ENCODE measurements at regions not wholly inside any gene's neighbourhood (a gene's known extent, or its start where the extent isn't known, plus 50 kb on each side); places are given as distances from the start of the nearest gene placed in this dataset.

DNA sequence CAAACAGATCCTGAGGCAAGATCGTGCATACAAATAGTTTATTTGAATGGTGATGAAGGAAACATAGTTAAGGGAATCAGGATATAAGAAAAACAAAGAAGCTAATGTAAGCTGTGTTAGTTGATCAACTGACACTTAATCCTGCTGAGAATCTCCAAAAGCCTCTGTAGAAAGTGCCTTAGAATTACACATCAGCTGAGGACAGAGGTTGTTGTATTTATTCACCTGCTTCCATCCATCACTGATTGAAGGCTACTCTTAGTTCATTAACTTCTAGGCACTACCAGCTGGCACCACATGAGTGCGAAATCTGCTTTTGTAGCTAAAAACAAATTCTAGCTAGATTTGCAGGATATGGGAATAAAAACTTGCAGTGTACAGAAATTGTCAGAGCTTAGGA is 1082.0 kb upstream of the CNTN5 start:
- H3K9me3 ChIP-seq (ENCODE audit: control insufficient read depth, insufficient read depth, low read length): no peaks in the 10 kb centered on the region
- no peaks in the 10 kb centered on the region for H3K27me3 ChIP-seq (ENCODE audit: control insufficient read depth, insufficient read depth, low read length)
- no peak overlapping the region for H3K27ac ChIP-seq (ENCODE audit: low read depth, low read length)
- H3K4me3 ChIP-seq (ENCODE audit: low read depth, low read length): no peak overlapping the region
- no peaks in the 10 kb centered on the region for H3K36me3 ChIP-seq (ENCODE audit: control insufficient read depth, insufficient read depth, low read length)
- no peaks in the 10 kb centered on the region for H3K4me1 ChIP-seq (ENCODE audit: control insufficient read depth, insufficient read depth, low read length)
- DNase-seq (ENCODE audit: low read depth in 4 of 6, low spot score in 6 of 6): no peak
- no CpG with 5 or more reads among the region's 2 CpGs for WGBS (ENCODE audit: insufficient coverage)

DNA sequence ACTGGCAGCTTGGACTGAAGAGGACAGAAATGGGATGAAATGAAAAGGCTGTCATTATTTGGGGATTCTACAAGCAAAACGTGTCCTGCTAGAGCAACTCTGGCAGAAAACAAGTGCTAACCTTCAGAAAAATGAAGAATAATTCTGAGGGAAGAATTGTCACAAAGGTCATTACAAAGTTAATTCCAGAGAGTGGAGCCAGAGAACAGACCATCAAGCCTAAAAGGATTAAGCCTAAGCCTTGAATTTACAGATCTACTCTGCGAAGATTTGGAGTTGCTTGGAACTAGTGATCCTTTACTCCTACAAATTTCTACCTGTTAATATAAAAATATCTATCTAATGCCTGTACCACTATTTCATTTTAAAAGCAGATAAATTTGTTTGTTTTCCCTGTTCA is 1077.3 kb upstream of the CNTN5 start:
- no peak for DNase-seq (ENCODE audit: low read depth in 4 of 6, low spot score in 6 of 6)
- 86% methylated on average over 1 of the region's 2 CpGs for WGBS (ENCODE audit: insufficient coverage)
- no peaks in the 10 kb centered on the region for H3K4me1 ChIP-seq (ENCODE audit: control insufficient read depth, insufficient read depth, low read length)
- H3K36me3 ChIP-seq (ENCODE audit: control insufficient read depth, insufficient read depth, low read length): no peaks in the 10 kb centered on the region
- no peak overlapping the region for H3K4me3 ChIP-seq (ENCODE audit: low read depth, low read length)
- H3K27me3 ChIP-seq (ENCODE audit: control insufficient read depth, insufficient read depth, low read length): no peaks in the 10 kb centered on the region
- no peaks in the 10 kb centered on the region for H3K9me3 ChIP-seq (ENCODE audit: control insufficient read depth, insufficient read depth, low read length)
- no peak overlapping the region for H3K27ac ChIP-seq (ENCODE audit: low read depth, low read length)

DNA sequence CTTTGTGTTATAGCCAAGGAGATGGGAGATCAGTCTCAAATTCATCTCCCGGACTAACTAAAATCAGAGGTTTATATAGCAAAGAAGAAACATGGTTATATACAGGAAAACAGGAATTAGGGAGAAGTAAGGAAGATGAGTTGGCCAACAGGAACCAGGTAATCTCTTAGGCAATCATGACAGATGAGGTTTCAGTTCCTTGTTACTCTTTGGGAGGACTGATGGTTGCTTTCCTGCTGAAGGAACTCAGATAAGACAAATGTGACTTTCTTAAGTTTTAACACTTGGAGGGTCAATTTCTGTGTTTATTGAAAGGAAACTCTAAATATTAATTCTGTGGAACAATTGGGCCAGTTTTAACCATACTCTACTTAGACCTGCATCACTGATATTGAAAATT is 1072.0 kb upstream of the CNTN5 start:
- Histone ChIP-seq H3K4me1 (ENCODE audit: control insufficient read depth, insufficient read depth, low read length) (no peaks in the 10 kb centered on the region), H3K27me3 (ENCODE audit: control insufficient read depth, insufficient read depth, low read length) (no peaks in the 10 kb centered on the region), H3K36me3 (ENCODE audit: control insufficient read depth, insufficient read depth, low read length) (no peaks in the 10 kb centered on the region), H3K4me3 (ENCODE audit: low read depth, low read length) (no peak overlapping the region), H3K9me3 (ENCODE audit: control insufficient read depth, insufficient read depth, low read length) (no peaks in the 10 kb centered on the region), H3K27ac (ENCODE audit: low read depth, low read length) (no peak overlapping the region)
- no peak for DNase-seq (ENCODE audit: low read depth in 4 of 6, low spot score in 6 of 6)
- WGBS (ENCODE audit: insufficient coverage): no CpG with 5 or more reads among the region's 1 CpG

DNA sequence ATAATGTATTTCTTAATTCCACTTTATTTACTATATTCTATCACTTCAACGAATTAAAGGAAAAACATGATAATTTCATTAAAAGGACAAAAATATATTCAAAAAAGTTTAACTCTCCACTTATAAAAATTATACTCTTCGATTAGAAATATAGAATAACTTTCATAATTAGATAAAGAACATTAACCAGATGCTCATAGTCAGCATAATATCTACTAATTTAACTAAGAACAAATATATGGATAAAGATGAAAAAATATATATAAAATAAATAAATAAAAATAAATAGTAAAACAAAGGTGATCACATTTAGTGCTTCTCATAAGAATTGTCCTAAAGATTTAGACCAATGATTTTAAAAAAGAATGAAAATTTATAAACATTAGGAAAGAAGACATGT is 1065.2 kb upstream of the CNTN5 start:
- no peaks in the 10 kb centered on the region for H3K4me1 ChIP-seq (ENCODE audit: control insufficient read depth, insufficient read depth, low read length)
- H3K27ac ChIP-seq (ENCODE audit: low read depth, low read length): no peak overlapping the region
- no peak for DNase-seq (ENCODE audit: low read depth in 4 of 6, low spot score in 6 of 6)
- no peaks in the 10 kb centered on the region for H3K27me3 ChIP-seq (ENCODE audit: control insufficient read depth, insufficient read depth, low read length)
- H3K36me3 ChIP-seq (ENCODE audit: control insufficient read depth, insufficient read depth, low read length): no peaks in the 10 kb centered on the region
- no CpG with 5 or more reads among the region's 2 CpGs for WGBS (ENCODE audit: insufficient coverage)
- H3K9me3 ChIP-seq (ENCODE audit: control insufficient read depth, insufficient read depth, low read length): no peaks in the 10 kb centered on the region
- no peak overlapping the region for H3K4me3 ChIP-seq (ENCODE audit: low read depth, low read length)

DNA sequence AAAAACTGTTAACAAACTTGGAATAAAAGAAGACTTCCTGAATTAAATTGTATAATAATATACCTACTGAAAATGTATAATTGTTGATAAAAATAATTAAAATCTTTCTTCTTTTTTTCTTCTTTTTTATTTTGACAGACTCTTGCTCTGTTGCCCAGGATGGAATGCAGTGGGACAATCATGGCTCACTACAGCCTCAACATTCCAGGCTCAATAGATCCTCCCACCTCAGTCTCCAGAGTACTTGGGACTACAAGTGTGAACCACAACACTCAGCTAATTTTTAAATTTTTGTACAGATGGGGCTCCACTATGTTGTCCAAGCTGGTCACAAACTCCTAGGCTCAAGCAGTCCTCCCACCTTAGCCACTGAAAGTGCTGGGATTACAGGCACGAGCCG is 1063.8 kb upstream of the CNTN5 start:
- H3K27ac ChIP-seq (ENCODE audit: low read depth, low read length): no peak overlapping the region
- no CpG with 5 or more reads among the region's 2 CpGs for WGBS (ENCODE audit: insufficient coverage)
- no peak for DNase-seq (ENCODE audit: low read depth in 4 of 6, low spot score in 6 of 6)
- no peaks in the 10 kb centered on the region for H3K9me3 ChIP-seq (ENCODE audit: control insufficient read depth, insufficient read depth, low read length)
- H3K27me3 ChIP-seq (ENCODE audit: control insufficient read depth, insufficient read depth, low read length): no peaks in the 10 kb centered on the region
- H3K36me3 ChIP-seq (ENCODE audit: control insufficient read depth, insufficient read depth, low read length): no peaks in the 10 kb centered on the region
- H3K4me1 ChIP-seq (ENCODE audit: control insufficient read depth, insufficient read depth, low read length): no peaks in the 10 kb centered on the region
- H3K4me3 ChIP-seq (ENCODE audit: low read depth, low read length): no peak overlapping the region

DNA sequence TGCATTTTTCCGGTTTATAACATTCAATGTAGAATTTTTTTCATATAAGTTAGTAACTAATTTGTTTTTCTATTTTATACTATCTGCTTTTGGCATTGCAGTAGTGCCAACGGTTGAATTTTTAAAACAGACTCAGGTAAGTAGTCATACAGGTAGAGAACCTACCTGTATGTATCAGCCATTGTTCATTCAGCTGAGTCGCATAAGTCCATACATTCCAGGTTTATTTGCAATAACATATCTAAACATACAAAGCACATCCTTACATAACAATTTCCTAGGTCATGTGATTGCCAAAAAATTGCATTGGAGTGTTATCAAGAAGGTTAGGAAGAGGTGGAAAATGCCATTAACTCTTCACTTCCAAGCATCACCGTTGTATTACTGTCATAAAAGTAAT is 1059.3 kb upstream of the CNTN5 start:
- Histone ChIP-seq H3K4me1 (ENCODE audit: control insufficient read depth, insufficient read depth, low read length) (no peaks in the 10 kb centered on the region), H3K36me3 (ENCODE audit: control insufficient read depth, insufficient read depth, low read length) (no peaks in the 10 kb centered on the region), H3K4me3 (ENCODE audit: low read depth, low read length) (no peak overlapping the region), H3K27me3 (ENCODE audit: control insufficient read depth, insufficient read depth, low read length) (no peaks in the 10 kb centered on the region), H3K27ac (ENCODE audit: low read depth, low read length) (no peak overlapping the region), H3K9me3 (ENCODE audit: control insufficient read depth, insufficient read depth, low read length) (no peaks in the 10 kb centered on the region)
- DNase-seq (ENCODE audit: low read depth in 4 of 6, low spot score in 6 of 6): no peak
- no CpG with 5 or more reads among the region's 4 CpGs for WGBS (ENCODE audit: insufficient coverage)

DNA sequence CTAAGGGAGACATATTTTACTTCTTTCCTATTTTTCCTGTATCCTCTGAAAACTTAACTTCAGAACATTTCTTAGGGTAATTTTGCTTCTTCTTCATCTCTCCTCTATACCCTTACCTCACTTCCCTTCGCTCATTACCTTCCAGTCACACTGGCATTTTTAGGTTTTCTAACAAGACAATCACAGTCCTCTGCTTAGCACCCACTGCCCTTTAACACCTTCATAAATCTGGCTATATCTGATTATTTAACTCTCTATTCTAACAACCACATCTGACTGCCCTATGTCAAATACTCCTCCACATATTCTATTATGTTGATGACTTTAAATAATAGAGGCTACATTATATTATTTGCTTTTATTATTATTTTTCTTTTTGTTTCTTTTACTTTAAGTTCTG is 1058.0 kb upstream of the CNTN5 start:
- Histone ChIP-seq H3K27me3 (ENCODE audit: control insufficient read depth, insufficient read depth, low read length) (no peaks in the 10 kb centered on the region), H3K4me1 (ENCODE audit: control insufficient read depth, insufficient read depth, low read length) (no peaks in the 10 kb centered on the region), H3K27ac (ENCODE audit: low read depth, low read length) (no peak overlapping the region), H3K9me3 (ENCODE audit: control insufficient read depth, insufficient read depth, low read length) (no peaks in the 10 kb centered on the region), H3K4me3 (ENCODE audit: low read depth, low read length) (no peak overlapping the region), H3K36me3 (ENCODE audit: control insufficient read depth, insufficient read depth, low read length) (no peaks in the 10 kb centered on the region)
- DNase-seq (ENCODE audit: low read depth in 4 of 6, low spot score in 6 of 6): no peak
- 88% methylated on average over 1 of the region's 1 CpG for WGBS (ENCODE audit: insufficient coverage)

DNA sequence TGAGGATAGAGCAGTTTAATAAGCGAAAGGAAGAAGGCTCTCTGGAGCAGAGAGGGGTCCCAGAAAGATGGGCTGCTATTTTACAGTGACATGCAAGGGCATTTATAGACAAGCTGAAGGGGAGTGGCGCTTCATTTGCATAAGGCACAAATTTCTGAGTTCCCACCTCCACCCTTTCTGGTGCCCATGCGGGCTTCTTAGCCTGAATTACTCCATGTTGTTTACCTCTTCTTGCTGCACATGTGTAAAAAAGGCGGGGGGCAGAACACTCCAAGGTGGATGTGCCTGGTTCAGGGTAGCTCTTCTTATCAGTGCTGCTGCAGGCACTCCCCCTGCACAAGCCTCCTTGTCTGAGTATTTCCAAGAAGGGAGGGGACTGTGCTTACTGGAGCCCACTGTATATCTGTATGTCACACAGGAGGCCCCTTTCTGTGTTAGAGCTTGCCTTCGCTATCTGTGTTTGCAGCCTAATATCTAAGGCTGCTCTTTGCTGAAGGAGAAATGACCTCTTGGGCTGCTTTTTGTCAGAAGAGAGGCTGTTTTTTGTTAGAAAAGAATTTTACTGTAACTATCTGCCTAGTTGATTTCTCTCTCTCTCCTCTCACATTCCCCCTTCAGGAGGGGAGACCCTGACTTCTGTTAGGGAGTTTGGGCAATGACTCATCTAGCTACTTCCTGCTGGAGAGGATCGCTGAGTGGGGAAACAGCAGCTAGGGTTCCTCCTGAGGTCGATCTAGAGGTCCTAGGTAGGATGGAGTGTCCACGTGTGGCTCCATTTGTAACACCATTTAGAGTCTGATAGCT is 1057.0 kb upstream of the CNTN5 start:
- H3K27ac ChIP-seq (ENCODE audit: low read depth, low read length): no peak overlapping the region
- no peaks in the 10 kb centered on the region for H3K36me3 ChIP-seq (ENCODE audit: control insufficient read depth, insufficient read depth, low read length)
- H3K9me3 ChIP-seq (ENCODE audit: control insufficient read depth, insufficient read depth, low read length): no peaks in the 10 kb centered on the region
- H3K27me3 ChIP-seq (ENCODE audit: control insufficient read depth, insufficient read depth, low read length): no peaks in the 10 kb centered on the region
- 94% methylated on average over 6 of the region's 8 CpGs for WGBS (ENCODE audit: insufficient coverage)
- H3K4me3 ChIP-seq (ENCODE audit: low read depth, low read length): no peak overlapping the region
- H3K4me1 ChIP-seq (ENCODE audit: control insufficient read depth, insufficient read depth, low read length): no peaks in the 10 kb centered on the region
- DNase-seq (ENCODE audit: low read depth in 4 of 6, low spot score in 6 of 6): no peak

DNA sequence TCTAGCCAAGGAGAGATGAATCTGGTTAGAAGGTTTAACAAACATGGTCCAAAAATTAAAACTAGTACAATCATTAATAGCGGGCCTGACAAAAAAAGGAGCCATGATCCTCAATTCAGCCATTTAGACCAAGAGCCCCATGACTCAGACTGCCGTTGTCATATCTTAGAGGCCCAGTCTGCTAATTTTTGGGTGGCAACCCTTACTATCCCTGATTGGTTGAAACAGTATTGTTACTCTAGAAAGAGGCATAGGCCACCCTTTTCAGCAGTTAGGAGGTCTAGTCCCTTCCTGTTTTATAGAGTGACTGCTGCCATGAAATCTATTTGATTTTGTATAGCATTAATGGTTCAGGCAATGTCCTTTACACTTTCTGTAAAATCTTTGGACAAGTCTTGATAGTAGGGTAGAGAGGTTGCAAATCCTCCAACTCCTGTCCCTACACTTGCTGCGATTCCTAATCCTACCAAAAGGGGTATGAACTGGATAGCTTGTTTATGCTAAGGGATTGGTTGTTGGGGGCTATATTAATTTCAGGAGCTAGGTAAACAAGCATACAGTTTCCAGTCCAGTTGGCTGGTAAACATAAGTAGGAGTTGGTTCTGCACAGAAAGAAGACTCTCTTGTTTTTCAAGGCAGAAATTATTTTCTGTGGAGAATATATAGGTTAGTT is 1056.3 kb upstream of the CNTN5 start:
- no peak overlapping the region for H3K4me3 ChIP-seq (ENCODE audit: low read depth, low read length)
- H3K36me3 ChIP-seq (ENCODE audit: control insufficient read depth, insufficient read depth, low read length): no peaks in the 10 kb centered on the region
- no peak for DNase-seq (ENCODE audit: low read depth in 4 of 6, low spot score in 6 of 6)
- H3K27me3 ChIP-seq (ENCODE audit: control insufficient read depth, insufficient read depth, low read length): no peaks in the 10 kb centered on the region
- no peaks in the 10 kb centered on the region for H3K9me3 ChIP-seq (ENCODE audit: control insufficient read depth, insufficient read depth, low read length)
- no peaks in the 10 kb centered on the region for H3K4me1 ChIP-seq (ENCODE audit: control insufficient read depth, insufficient read depth, low read length)
- H3K27ac ChIP-seq (ENCODE audit: low read depth, low read length): no peak overlapping the region
- WGBS (ENCODE audit: insufficient coverage): no CpG with 5 or more reads among the region's 3 CpGs

Data from spinal cord (tissue), 9 donors.